ENCODE measurements at regions not wholly inside any gene's neighbourhood (a gene's known extent, or its start where the extent isn't known, plus 50 kb on each side); places are given as distances from the start of the nearest gene placed in this dataset.

DNA sequence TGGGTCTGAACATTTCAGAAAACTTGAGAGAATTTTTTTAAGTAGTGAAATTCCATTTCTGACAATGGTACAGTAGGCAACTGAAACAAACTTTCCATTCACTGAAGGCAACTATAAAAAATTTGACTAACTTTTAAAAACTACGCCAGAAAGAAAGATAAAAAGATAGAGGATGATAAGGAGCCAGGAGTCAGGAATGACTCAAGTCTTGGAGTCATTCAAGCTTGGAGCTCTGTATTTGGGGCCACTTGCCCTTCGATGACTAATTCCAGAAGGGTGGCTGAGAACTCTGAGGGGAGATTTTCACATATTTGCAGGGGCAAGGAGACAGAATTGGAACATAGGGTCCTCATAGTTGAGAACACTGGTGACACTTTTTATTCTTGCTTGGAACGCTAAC, 1083.2 kb upstream of the CNTN5 start:
- Histone ChIP-seq H3K27me3 (ENCODE audit: control insufficient read depth, extremely low read depth, insufficient read depth, low read length) (no peaks in the 10 kb centered on the region), H3K9me1 (ENCODE audit: control insufficient read depth, extremely low read depth, insufficient read depth, low read length) (no peaks in the 10 kb centered on the region), H3K36me3 (ENCODE audit: control insufficient read depth in 2 of 2, extremely low read depth in 1 of 2, insufficient read depth in 2 of 2, low read length in 2 of 2) (no peaks in the 10 kb centered on the region), H3K27ac (ENCODE audit: control insufficient read depth, insufficient read depth, low read length) (no peak overlapping the region), H4K20me1 (ENCODE audit: control insufficient read depth, extremely low read depth, insufficient read depth, low read length) (no peaks in the 10 kb centered on the region), H3K4me3 (ENCODE audit: control insufficient read depth in 2 of 3, extremely low read depth in 1 of 3, insufficient read depth in 2 of 3, low read depth in 1 of 3, low read length in 3 of 3) (no peak overlapping the region), H3K9ac (ENCODE audit: control insufficient read depth, extremely low read depth, insufficient read depth, low read length) (no peak overlapping the region), H3K4me2 (ENCODE audit: control insufficient read depth, extremely low read depth, insufficient read depth, low read depth, low read length) (no peak overlapping the region), H3K4me1 (ENCODE audit: control insufficient read depth, extremely low read depth, insufficient read depth, low read length) (no peaks in the 10 kb centered on the region), H3K79me2 (ENCODE audit: control insufficient read depth, insufficient read depth, low read length) (no peaks in the 10 kb centered on the region), H2AFZ (ENCODE audit: control insufficient read depth, low read length) (no peak overlapping the region), H3K9me3 (ENCODE audit: control insufficient read depth, low read depth, low read length) (no peaks in the 10 kb centered on the region)
- DNase-seq (ENCODE audit: low read depth, low spot score) (no peak), FAIRE-seq (no peak)
- no peak for TF ChIP-seq EZH2 (IDR thresholded peaks at IDR 0.05; ENCODE audit: low read length)
- TF ChIP-seq, protein P1, sequence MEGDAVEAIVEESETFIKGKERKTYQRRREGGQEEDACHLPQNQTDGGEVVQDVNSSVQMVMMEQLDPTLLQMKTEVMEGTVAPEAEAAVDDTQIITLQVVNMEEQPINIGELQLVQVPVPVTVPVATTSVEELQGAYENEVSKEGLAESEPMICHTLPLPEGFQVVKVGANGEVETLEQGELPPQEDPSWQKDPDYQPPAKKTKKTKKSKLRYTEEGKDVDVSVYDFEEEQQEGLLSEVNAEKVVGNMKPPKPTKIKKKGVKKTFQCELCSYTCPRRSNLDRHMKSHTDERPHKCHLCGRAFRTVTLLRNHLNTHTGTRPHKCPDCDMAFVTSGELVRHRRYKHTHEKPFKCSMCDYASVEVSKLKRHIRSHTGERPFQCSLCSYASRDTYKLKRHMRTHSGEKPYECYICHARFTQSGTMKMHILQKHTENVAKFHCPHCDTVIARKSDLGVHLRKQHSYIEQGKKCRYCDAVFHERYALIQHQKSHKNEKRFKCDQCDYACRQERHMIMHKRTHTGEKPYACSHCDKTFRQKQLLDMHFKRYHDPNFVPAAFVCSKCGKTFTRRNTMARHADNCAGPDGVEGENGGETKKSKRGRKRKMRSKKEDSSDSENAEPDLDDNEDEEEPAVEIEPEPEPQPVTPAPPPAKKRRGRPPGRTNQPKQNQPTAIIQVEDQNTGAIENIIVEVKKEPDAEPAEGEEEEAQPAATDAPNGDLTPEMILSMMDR (optimal IDR thresholded peaks at IDR 0.05 in 1 of 3, IDR thresholded peaks at IDR 0.05 in 1 of 3, conservative IDR thresholded peaks at IDR 0.05 in 1 of 3; ENCODE audit: extremely low read depth in 1 of 3, insufficient read depth in 2 of 3, low read length in 3 of 3) = no peak
- dilution Hi-C loops (cut with MboI; ENCODE audit: extremely low pct_ligation_motif_present, low sequenced_read_pairs) = no loop called here

DNA sequence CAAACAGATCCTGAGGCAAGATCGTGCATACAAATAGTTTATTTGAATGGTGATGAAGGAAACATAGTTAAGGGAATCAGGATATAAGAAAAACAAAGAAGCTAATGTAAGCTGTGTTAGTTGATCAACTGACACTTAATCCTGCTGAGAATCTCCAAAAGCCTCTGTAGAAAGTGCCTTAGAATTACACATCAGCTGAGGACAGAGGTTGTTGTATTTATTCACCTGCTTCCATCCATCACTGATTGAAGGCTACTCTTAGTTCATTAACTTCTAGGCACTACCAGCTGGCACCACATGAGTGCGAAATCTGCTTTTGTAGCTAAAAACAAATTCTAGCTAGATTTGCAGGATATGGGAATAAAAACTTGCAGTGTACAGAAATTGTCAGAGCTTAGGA, 1082.0 kb upstream of the CNTN5 start:
- Histone ChIP-seq H3K79me2 (ENCODE audit: control insufficient read depth, insufficient read depth, low read length) (no peaks in the 10 kb centered on the region), H2AFZ (ENCODE audit: control insufficient read depth, low read length) (no peak overlapping the region), H3K27ac (ENCODE audit: control insufficient read depth, insufficient read depth, low read length) (no peak overlapping the region), H3K9me3 (ENCODE audit: control insufficient read depth, low read depth, low read length) (no peaks in the 10 kb centered on the region), H3K9ac (ENCODE audit: control insufficient read depth, extremely low read depth, insufficient read depth, low read length) (no peak overlapping the region), H3K4me1 (ENCODE audit: control insufficient read depth, extremely low read depth, insufficient read depth, low read length) (no peaks in the 10 kb centered on the region), H3K27me3 (ENCODE audit: control insufficient read depth, extremely low read depth, insufficient read depth, low read length) (no peaks in the 10 kb centered on the region), H3K9me1 (ENCODE audit: control insufficient read depth, extremely low read depth, insufficient read depth, low read length) (no peaks in the 10 kb centered on the region), H3K4me3 (ENCODE audit: control insufficient read depth in 2 of 3, extremely low read depth in 1 of 3, insufficient read depth in 2 of 3, low read depth in 1 of 3, low read length in 3 of 3) (no peak overlapping the region), H3K36me3 (ENCODE audit: control insufficient read depth in 2 of 2, extremely low read depth in 1 of 2, insufficient read depth in 2 of 2, low read length in 2 of 2) (no peaks in the 10 kb centered on the region), H3K4me2 (ENCODE audit: control insufficient read depth, extremely low read depth, insufficient read depth, low read depth, low read length) (no peak overlapping the region), H4K20me1 (ENCODE audit: control insufficient read depth, extremely low read depth, insufficient read depth, low read length) (no peaks in the 10 kb centered on the region)
- FAIRE-seq (no peak), DNase-seq (ENCODE audit: low read depth, low spot score) (no peak)
- TF ChIP-seq, protein P1 (optimal IDR thresholded peaks at IDR 0.05 in 1 of 3, IDR thresholded peaks at IDR 0.05 in 1 of 3, conservative IDR thresholded peaks at IDR 0.05 in 1 of 3; ENCODE audit: extremely low read depth in 1 of 3, insufficient read depth in 2 of 3, low read length in 3 of 3) = no peak
- TF ChIP-seq EZH2 (IDR thresholded peaks at IDR 0.05; ENCODE audit: low read length) = no peak
- dilution Hi-C loops (cut with MboI; ENCODE audit: extremely low pct_ligation_motif_present, low sequenced_read_pairs) = no loop called here
